GM04504 (cell line): ENCODE measurements at regions not wholly inside any gene's neighbourhood (a gene's known extent, or its start where the extent isn't known, plus 50 kb on each side); places are given as distances from the start of the nearest gene placed in this dataset.
"Not testable (repeated sequence)": the region's sequence is repeated elsewhere in the genome, so short reads cannot be mapped to it uniquely, and the experiment has no call there.

ENCODE experiments used
- DNase-seq: peaks from one replicate; pipeline ENCODE4 v3.0.0-alpha.2; 2012; ENCODE audit warnings: low read depth

GRCh38 chr3:18189282-18190050, 235.7 kb downstream of the SATB1 start:
- peak; percentile 31 for DNase-seq

GRCh38 chr3:18188491-18188890, 236.6 kb downstream of the SATB1 start:
- no peak for DNase-seq

GRCh38 chr3:18185624-18186023, 239.5 kb downstream of the SATB1 start:
- no peak for DNase-seq

GRCh38 chr3:18182923-18183322, 242.2 kb downstream of the SATB1 start:
- DNase-seq: not testable (repeated sequence)

- no peak for DNase-seq
Observed at GRCh38 chr3:18179521-18179920, 245.6 kb downstream of the SATB1 start.

- DNase-seq: no peak
Observed at GRCh38 chr3:18177271-18177670, 247.9 kb downstream of the SATB1 start.

- DNase-seq: not testable (repeated sequence)
Observed at GRCh38 chr3:18173891-18174290, 251.2 kb downstream of the SATB1 start.

- DNase-seq: no peak
Observed at GRCh38 chr3:18159681-18160080, 265.5 kb downstream of the SATB1 start.

GRCh38 chr3:18153571-18154173, 271.5 kb downstream of the SATB1 start:
- peak; percentile 52 for DNase-seq

- DNase-seq: no peak
Observed at GRCh38 chr3:18151199-18151598, 273.9 kb downstream of the SATB1 start.

GRCh38 chr3:18149935-18150334, 275.2 kb downstream of the SATB1 start:
- no peak for DNase-seq

GRCh38 chr3:18149386-18149785, 275.8 kb downstream of the SATB1 start:
- no peak for DNase-seq

- DNase-seq: no peak
Observed at GRCh38 chr3:18144571-18144970, 280.6 kb downstream of the SATB1 start.

- DNase-seq: no peak
Observed at GRCh38 chr3:18143258-18143780, 281.8 kb downstream of the SATB1 start.

- no peak for DNase-seq
Observed at GRCh38 chr3:18137958-18138357, 287.2 kb downstream of the SATB1 start.

- DNase-seq: no peak
Observed at GRCh38 chr3:18135060-18135814, 289.9 kb downstream of the SATB1 start.

- no peak for DNase-seq
Observed at GRCh38 chr3:18134386-18135059, 290.6 kb downstream of the SATB1 start.

GRCh38 chr3:18132991-18133390, 292.1 kb downstream of the SATB1 start:
- DNase-seq: no peak

GRCh38 chr3:18127859-18128681, 297.1 kb downstream of the SATB1 start:
- no peak for DNase-seq

- DNase-seq: no peak
Observed at GRCh38 chr3:18127174-18127858, 297.8 kb downstream of the SATB1 start.

- no peak for DNase-seq
Observed at GRCh38 chr3:18126772-18127171, 298.4 kb downstream of the SATB1 start.
